GM18873 (cell line): ENCODE measurements at regions not wholly inside any gene's neighbourhood (a gene's known extent, or its start where the extent isn't known, plus 50 kb on each side); places are given as distances from the start of the nearest gene placed in this dataset.

ENCODE experiments used
- ATAC-seq: cut with Tn5 transposase; IDR thresholded peaks from one replicate; pipeline ENCODE4 v1.9.1; 2021; ENCODE audit warnings: mild to moderate bottlenecking, moderate library complexity, moderate number of reproducible peaks; ENCODE audit not compliant: unreplicated experiment, low FRiP score

DNA sequence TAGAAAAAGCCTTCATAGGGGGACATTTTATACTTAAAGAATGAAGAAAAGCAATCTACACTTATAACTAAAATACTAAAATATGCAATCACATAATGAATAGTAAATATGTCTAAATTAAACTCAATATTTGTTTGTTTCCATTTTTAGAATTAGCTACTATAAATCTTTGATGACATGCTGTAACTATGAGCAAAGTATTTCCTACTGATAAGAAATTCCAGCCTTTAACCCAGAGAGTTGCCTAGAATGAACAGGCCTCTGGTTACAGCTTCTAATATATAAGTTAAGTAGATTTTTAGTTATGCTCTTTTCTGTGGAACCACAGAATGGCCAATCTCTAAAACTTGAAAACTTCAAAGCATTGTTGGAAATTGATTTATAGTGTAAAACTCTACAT is 1465.6 kb upstream of the ZEB2 start:
- no peak for ATAC-seq

DNA sequence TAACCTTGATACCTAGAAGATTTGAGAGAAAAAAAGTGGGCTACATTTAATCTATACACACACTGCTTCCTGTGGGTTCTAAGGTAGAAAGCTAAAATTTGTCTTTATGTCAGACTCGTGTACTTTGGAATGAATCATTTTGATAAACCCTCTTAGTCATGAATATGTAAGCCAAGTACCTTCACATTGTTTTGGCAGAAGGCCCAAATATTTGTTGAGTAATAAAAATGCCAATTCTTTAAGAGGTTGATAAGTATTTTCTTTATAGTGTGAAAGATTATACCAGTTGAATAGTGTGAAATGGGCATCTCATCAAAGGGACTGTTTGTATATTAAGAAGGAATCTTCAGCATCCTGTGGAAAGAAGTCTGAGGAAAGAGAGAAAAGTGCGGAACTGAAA is 1464.7 kb upstream of the ZEB2 start:
- ATAC-seq: no peak

DNA sequence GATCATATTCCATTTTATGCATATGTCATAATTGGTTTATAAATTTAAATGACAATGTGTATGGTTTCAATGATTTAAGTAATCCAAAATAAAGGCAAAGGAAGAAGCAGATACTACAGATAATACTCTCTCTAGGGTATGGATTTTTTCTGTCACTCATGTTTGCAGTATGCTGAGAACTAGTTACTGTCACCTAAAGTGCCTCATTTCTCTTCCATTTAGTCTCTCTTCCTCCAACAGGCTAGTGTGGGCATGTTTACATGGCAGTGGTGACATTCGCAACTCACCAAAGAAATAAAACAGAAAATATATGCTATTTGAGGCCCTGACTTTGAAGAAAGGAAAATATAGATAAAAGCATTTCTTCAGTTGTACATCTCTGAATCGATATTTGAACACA is 1460.4 kb upstream of the ZEB2 start:
- no peak for ATAC-seq

DNA sequence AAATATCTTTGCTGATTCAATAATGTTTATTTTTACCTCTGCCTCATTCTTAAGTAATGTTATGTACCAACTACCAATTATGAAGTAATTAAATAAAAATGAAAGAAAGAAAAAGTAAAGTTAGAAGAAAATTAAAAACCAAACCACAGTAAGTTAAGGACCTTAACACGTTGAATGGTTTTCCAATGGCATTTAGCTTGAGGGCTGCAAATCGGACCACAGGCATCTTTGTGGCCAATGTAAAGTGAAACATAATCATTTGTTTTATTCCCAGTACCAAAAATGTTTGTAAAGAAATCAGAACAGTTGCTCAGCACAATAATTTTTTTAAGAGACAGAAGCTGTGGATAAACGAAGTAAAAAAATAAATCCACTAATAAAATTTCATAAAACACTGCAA is 1455.5 kb upstream of the ZEB2 start:
- ATAC-seq: no peak

DNA sequence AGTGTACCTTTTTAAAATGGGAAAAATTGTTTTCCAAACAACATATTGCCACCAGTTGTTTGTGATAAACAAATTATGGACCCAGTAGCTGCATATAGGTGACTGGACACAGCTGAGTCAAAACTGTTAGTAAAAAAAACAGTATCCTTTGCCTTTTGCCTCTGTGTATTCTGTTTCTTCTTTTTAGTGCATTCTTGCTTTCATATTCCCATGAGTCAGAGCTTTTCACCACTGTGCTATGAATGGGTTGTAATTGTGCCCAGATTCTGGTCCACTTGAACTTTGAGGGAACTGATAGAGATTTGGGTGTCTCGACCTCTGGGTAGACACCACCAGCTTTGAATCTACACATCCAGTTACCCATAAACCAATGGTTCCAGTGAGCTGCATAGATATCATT is 1441.9 kb upstream of the ZEB2 start:
- ATAC-seq: no peak

DNA sequence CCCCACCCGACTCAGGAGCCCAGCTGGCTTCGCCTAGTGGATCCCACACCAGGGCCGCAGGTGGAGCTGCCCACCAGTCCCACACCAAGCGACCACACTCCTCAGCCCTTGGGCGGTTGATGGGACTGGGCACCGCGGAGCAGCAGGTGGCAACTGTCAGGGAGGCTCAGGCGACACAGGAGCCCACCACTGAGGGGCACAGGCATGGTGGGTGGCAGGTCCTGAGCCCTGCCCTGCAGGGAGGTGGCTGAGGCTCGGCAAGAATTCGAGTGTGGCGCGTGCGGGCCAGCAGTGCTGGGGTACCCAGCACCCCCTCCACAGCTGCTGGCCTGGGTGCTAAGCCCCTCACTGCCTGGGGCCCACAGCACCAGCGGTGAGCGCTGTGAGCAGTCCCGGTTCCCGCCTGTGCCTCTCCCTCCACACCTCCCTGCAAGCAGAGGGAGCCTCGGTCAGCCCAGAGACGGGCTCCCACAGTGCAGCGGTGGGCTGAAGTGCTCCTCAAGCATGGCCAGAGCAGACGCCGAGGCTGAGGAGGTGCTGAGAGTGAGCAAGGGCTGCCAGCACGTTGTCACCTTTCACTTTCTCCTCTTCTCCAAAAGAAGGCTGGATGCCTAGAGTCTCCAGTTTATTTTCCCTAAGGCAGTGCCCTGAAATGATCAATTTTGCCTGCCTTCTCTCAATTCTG is 1440.7 kb upstream of the ZEB2 start:
- no peak for ATAC-seq

DNA sequence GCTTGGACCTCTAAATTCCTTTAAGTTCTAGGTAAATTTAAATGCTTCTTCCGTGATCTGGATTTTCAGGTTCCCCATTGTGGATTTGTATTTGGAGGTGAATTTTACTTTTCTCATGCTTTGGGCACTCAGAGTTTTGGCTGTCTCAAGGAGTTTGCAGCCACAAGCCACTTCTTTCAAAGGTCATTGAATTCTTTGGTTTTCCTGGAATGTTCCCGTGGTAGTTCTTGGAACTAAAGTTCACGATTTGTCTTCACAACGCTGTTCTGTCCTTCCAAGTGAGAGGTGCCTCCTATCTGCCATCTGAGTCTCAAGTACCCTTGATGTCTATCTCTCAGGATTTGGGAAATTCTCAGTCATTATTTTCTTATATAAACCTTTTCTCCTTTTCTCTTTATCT is 1438.7 kb upstream of the ZEB2 start:
- ATAC-seq: no peak

DNA sequence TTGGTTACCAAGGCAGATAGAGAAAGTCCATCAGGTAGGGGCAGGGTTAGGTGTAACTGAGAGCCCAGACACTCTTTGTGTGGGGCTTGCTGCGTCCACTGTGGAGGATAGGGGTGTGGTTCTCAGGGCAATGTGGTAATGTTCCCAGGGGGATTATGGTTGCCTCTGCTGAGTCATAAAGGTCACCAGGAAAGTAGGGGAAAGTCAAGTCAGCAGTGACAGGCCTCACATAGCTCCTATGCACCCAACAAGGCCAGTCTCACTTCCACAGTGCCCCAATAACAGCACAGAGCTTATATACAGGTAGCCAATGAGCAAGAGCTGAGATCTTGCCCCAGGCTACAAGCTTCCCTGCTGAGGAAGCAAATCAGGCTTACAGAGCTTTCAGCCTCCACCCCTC is 1438.0 kb upstream of the ZEB2 start:
- ATAC-seq: no peak

DNA sequence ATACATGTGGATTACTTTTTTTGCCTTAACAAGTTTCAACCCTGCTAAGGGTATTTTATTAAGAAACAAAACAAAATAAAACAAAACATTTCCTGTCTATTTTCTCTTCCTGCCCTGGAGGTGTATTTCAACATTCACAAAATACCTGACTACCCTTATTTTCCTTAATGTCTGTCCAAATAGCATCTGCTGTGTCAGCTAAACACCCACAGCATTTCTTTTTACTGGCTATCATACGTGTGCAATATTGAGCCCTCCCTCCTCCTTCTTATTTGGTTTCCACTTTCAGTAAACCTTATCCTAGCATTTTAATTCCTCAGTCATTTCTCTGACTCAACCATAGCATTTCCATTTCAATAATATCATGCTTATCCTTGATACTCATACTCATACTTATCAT is 1420.0 kb upstream of the ZEB2 start:
- no peak for ATAC-seq

DNA sequence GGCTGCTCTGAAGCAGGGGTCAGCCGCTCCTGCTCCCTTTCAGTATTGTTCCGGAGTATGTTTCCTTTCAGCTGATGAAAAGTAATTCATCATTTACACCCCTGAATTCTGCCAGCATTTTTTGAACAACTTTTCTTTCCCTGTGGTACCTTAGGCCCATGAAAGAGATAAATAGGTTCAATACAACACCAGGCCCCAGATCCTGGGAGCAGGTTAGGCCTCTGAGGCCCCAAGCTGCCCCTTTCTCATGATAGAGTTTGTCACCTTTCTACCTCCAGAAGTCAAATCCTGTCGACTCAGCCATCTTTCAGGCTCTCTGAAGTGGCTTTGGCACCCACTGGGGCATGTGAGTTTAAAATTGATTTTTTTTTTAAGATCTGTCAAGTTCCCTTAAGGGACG is 1415.1 kb upstream of the ZEB2 start:
- no peak for ATAC-seq

DNA sequence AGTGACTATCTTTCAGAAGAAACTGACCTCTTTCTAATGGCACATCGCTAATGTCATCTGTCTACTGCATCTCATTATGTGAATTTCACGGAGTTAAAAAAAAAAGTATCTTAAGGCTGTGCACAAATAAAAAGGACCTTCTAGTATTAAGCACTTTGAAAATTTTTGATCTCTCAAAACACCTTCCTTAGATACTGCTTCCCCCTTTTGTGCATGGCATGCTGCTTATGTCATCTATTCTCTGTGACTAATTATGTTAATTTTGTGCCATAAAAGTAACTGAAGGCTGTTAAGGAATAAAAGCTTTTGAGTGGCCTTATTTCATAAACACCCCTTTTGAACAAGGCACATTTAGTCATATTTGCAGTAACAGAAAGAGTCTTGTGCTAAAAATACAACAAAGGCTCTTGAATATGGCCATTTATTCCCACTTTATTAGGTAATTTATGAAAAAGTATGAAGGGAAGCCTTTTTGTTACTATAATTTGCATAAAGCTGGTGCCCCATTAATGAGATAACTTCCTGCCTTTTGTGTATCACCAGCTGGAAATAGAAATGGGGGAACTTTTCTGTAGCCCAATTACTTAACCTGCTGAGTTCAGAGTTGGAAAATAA is 1412.0 kb upstream of the ZEB2 start:
- ATAC-seq: no peak

DNA sequence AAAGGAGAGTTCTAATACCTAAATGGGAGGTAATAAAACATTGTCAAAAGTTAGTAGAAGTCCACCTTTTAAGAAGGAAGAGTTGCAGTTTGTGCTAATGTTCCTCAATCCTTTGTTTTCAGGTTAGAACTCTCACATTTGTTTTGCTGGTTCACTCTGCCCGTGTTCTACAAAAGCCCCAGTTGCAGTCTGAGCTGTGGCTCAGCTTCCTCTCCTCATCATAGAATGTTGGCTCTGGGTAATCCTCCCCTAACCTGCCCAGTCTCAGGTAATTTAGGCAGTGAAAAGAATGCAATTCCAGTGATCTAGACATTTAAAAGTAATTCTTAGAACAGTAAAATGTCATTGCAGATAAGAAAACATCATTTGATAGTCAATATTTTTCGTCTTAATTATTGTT is 1410.4 kb upstream of the ZEB2 start:
- ATAC-seq: no peak

DNA sequence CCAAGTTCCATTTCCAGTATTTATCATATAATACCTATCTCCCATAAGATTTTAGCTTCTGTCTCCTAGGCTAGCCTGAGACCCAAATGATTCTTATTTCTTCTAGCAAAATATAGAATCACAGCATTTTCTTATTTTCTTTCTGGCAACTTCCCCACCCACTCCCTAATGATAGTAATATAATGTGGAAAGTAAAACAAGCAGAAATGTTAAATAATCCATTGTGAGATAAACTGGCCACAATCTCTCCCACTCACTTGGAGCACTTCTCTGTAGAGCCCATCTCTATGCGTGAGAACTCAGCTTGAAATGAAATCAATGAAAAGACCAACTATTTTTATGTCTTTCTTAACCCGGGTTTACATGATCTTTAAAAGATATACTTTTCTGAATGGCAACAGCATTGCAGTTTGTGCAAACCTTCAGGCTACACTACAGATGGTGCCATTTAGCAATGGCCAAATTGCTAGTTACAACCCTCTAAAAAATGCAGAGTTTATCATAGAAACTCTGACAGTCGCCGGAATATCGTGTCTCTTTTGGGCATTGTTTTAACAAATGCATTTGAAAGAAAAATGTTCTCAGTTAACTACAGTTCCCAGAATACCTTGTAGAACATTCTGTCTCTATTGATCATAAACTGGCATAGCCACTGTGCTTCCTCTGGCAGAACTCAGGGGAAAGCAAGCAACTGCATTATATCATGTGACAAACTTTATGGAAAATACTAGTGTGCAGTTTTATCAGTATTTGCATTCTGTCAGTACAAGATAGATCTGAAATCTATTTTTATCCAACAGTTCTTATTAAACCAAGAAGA is 1407.4 kb upstream of the ZEB2 start:
- ATAC-seq: no peak

DNA sequence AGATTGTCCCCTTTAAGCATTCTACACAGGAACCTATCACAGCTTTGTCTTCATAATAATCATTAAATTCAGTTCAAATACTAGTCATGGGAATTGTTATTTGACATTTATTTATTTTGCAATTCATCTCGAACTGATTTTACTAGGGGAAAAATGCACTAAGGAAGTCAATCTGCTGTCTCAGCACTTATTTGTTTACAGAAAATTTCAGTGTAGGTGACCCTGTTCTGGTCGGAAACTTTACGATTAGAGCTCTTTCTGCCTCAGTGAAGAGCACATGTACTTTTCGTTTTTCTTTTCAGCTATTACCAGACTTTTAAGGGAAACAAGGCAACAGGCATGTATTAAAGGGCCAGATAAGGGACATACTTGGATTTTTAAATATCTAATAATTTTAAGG is 1405.7 kb upstream of the ZEB2 start:
- no peak for ATAC-seq

DNA sequence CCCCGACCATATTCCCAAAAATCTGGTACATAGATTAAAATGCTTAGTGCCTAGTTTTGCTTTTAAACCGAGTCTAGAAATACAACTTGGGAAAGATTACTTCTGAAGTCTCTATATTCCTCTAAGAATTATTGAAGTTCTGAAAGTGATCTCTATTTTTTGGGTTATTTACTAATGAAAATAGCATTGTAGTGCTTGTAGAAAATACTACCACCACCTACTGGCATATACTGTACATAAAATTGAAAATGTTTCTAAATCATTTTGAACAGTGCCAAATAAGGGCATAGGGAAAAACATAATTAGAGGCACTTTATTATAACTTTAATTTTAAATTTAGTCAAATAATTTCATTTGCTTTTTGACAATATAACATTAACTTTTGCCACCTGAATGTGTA is 1399.6 kb upstream of the ZEB2 start:
- no peak for ATAC-seq

DNA sequence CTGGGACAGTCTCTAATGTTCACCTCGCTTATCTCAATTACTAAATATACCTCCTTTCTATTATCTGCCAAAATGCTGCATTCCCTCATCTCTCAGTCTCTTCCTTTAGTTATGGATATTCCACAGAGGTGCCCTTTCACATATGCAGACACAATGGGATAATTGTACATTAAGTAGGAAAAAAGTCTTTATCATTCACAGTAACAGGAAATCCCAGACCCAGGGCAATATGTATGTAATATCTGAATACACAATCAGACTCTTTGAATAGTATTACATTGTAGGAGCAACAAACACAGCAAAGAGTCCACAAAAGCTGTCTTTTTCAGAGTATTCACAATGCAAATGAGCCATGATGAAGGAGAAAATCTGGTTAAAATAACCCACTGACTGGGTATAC is 1399.0 kb upstream of the ZEB2 start:
- ATAC-seq: no peak

DNA sequence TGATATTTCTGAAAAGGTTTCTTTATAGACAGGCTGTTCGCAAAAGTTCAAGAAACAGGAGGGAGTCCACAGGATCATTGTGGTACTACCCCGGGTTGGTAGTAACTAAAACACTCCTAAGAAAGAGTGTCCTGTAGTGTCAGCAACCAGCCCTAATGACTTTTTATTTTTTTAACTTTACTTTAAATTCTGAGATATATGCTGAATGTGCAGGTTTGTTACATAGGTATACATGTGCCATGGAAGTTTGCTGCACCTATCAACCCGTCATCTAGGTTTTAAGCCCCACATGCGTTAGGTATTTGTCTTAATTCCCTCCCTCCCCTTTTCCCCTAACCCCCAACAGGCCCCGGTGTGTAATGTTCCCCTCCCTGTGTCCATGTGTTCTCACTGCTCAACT is 1396.9 kb upstream of the ZEB2 start:
- ATAC-seq: no peak

DNA sequence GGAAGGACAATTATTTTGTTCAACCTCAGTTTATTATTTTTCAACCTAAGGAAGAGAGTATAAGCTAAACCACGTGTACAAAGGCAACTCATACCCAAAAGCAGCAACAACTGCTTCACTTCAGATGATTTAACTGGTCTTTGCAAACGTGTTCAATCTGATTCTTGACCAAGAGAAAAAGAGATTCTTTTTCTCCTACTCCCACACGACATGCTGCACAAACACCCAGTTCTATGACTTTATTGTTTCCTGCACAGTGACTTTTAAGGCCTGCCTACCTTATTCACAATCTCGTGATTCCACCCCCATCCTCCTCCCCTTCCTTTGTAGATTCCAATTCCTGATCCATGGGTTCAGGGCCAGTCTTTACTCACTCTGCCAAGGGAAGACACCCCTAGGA is 1394.8 kb upstream of the ZEB2 start:
- ATAC-seq: no peak

DNA sequence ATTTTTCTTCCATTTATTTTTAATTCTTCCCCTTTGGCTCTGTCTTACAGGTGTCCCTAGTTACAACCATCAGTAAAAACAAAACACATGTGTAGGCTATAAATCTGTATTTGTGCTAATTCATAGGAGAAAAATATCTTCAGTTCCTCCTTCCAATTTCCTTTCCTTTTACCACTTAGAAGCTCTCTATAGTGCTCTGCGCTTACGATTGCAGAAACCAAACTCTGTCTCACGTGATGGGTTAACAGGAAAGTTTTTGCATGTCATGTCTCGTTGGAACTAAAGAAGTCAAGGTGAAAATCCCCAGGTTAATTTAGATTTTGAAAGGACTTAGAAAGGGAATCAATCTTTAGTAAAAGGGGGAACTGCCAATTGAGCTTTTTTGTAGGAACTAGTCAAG is 1390.5 kb upstream of the ZEB2 start:
- ATAC-seq: peak; percentile 64

DNA sequence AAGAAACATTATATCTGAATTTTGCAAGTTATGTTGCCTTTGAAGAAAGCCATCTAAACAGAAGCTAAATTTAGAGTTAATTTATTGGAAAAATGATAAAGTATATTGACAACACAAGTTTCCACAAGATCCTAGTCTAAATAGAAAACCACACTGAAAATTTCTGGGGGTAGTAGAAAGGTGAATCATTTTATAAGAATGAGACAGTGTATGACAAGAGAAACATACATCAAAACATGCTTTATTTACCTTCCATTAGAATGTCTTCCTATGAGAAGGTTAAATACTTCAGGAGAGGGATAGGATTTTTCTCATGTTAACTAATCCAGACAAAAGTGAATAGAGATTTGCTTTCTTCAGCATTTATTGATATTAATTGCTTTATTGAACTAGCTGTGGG is 1389.8 kb upstream of the ZEB2 start:
- no peak for ATAC-seq

DNA sequence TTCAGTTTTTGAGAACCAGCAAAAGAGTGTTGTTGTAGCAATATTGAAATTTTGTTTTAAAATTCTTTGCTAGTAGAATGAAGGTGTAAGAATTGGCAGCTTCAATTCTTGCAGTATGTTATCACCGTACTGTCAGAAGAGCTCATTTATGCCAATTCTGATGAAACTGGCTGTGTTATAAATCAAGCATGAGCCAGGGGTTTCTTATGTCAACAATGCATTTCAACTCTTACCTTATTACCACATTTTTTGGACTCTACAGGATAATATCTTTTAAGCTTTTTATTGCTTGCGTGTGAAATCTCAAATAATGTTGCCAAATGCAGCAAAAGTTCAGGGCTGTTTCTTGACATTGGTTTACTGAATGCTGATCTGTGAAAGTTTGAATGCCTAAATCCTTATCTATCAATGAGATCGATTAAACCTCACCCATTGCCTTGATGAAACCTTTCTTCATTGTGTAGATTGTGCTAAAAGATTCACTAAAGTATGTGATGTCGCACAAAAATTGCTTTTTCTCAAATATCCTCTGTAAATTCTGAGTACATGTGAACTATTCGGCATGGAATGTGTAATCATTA is 1389.3 kb upstream of the ZEB2 start:
- ATAC-seq: no peak

DNA sequence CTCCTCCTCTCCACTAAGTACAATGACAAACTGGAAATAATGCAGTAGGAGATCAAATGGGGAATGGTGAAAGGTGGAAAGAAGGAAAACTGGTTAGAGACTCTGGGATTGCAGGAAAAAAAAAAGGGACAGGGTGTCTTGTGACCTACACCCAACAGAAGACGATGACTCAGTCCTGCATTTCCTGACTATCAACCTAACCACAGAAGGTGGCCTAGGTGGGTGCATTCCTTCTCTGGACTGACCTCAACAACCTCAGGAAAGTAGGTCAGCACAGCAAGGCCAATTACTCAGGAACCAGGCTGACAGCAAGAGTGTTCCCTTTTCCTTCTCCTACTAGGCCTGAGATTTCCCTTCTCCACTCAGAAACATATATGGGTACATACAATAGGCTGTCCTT is 1386.4 kb upstream of the ZEB2 start:
- ATAC-seq: no peak
